ENCODE measurements at regions not wholly inside any gene's neighbourhood (a gene's known extent, or its start where the extent isn't known, plus 50 kb on each side); places are given as distances from the start of the nearest gene placed in this dataset.

DNA sequence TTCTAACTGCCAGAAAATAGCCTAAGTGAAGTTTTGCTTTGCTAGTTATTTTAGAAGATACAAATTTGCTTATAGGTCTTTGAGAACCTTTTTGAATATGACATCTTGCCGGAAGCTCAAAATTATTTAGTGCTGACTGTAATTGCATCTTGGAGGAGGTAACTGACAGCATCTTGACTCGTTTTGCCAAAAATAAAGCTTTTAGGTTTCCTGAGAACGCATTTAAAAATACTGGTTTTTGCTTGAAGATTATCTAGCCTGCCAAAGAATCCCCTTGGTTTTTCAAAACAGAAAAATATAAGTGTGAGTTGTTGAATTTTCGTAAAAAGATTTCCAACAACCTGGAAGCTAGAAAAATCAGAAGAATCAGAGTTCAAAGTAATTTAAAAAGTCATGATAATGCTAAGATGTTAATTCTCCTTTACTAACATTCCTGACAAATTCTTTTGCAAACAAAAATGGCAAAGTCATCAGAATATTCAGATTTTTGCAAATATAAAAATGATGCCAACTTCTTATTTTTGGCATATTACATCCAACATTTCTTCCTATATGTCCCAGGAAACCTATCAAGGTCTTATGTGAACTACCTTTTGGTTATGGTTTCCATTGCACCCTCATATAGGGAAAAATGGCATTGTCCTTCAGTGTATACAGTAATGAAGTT is 178.0 kb upstream of the SLC8A1 start:
- H3K27ac ChIP-seq, result no peak overlapping the region
- no peaks in the 10 kb centered on the region for H3K9me3 ChIP-seq
- intact Hi-C loops (cut with DNase I), result no loop called here
- ATAC-seq, result no peak
- DNase-seq, result no peak
- H3K4me1 ChIP-seq, result no peaks in the 10 kb centered on the region
- no peaks in the 10 kb centered on the region for H3K36me3 ChIP-seq
- TF ChIP-seq, protein P1, sequence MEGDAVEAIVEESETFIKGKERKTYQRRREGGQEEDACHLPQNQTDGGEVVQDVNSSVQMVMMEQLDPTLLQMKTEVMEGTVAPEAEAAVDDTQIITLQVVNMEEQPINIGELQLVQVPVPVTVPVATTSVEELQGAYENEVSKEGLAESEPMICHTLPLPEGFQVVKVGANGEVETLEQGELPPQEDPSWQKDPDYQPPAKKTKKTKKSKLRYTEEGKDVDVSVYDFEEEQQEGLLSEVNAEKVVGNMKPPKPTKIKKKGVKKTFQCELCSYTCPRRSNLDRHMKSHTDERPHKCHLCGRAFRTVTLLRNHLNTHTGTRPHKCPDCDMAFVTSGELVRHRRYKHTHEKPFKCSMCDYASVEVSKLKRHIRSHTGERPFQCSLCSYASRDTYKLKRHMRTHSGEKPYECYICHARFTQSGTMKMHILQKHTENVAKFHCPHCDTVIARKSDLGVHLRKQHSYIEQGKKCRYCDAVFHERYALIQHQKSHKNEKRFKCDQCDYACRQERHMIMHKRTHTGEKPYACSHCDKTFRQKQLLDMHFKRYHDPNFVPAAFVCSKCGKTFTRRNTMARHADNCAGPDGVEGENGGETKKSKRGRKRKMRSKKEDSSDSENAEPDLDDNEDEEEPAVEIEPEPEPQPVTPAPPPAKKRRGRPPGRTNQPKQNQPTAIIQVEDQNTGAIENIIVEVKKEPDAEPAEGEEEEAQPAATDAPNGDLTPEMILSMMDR (IDR thresholded peaks at IDR 0.05), result no peak
- no peak for TF ChIP-seq POLR2A (IDR thresholded peaks at IDR 0.05)
- H3K4me3 ChIP-seq, result no peak overlapping the region
- H3K27me3 ChIP-seq, result no peaks in the 10 kb centered on the region
- 36% methylated on average over 4 of the region's 4 CpGs for WGBS (ENCODE audit: insufficient coverage, low coverage, low lambda C conversion rate, missing lambda C conversion rate)

- DNase-seq (no peak), ATAC-seq (no peak)
- WGBS (ENCODE audit: insufficient coverage, low coverage, low lambda C conversion rate, missing lambda C conversion rate), result 56% methylated on average over 3 of the region's 4 CpGs
- Histone ChIP-seq H3K27me3 (no peaks in the 10 kb centered on the region), H3K36me3 (no peaks in the 10 kb centered on the region), H3K4me1 (no peaks in the 10 kb centered on the region), H3K4me3 (no peak overlapping the region), H3K9me3 (no peaks in the 10 kb centered on the region), H3K27ac (no peak overlapping the region)
- TF ChIP-seq, protein P1 (IDR thresholded peaks at IDR 0.05), result no peak
- TF ChIP-seq POLR2A (IDR thresholded peaks at IDR 0.05), result no peak
- intact Hi-C loops (cut with DNase I), result no loop called here
Observed at GRCh38 chr2:40639320-40639719, 187.4 kb upstream of the SLC8A1 start.

- WGBS (ENCODE audit: insufficient coverage, low coverage, low lambda C conversion rate, missing lambda C conversion rate), result 64% methylated on average over 1 of the region's 1 CpG
- Histone ChIP-seq H3K36me3 (no peaks in the 10 kb centered on the region), H3K4me3 (no peak overlapping the region), H3K27ac (no peak overlapping the region), H3K9me3 (no peaks in the 10 kb centered on the region), H3K4me1 (no peaks in the 10 kb centered on the region), H3K27me3 (no peaks in the 10 kb centered on the region)
- intact Hi-C loops (cut with DNase I), result no loop called here
- no peak for ATAC-seq
- TF ChIP-seq, protein P1 (IDR thresholded peaks at IDR 0.05), result no peak
- TF ChIP-seq POLR2A (IDR thresholded peaks at IDR 0.05), result no peak
- no peak for DNase-seq
Observed at GRCh38 chr2:40642237-40642636, 190.3 kb upstream of the SLC8A1 start.

- no peak overlapping the region for H3K27ac ChIP-seq
- H3K9me3 ChIP-seq, result no peaks in the 10 kb centered on the region
- no peaks in the 10 kb centered on the region for H3K36me3 ChIP-seq
- ATAC-seq (no peak), DNase-seq (no peak)
- 43% methylated on average over 2 of the region's 2 CpGs for WGBS (ENCODE audit: insufficient coverage, low coverage, low lambda C conversion rate, missing lambda C conversion rate)
- intact Hi-C loops (cut with DNase I), result no loop called here
- no peaks in the 10 kb centered on the region for H3K4me1 ChIP-seq
- H3K27me3 ChIP-seq, result no peaks in the 10 kb centered on the region
- H3K4me3 ChIP-seq, result no peak overlapping the region
- no peak for TF ChIP-seq POLR2A (IDR thresholded peaks at IDR 0.05)
- TF ChIP-seq, protein P1 (IDR thresholded peaks at IDR 0.05), result no peak
Observed at GRCh38 chr2:40642726-40643125, 190.8 kb upstream of the SLC8A1 start.

GRCh38 chr2:40646642-40647041 is 194.8 kb upstream of the SLC8A1 start:
- H3K36me3 ChIP-seq, result no peaks in the 10 kb centered on the region
- ATAC-seq (no peak), DNase-seq (no peak)
- H3K4me3 ChIP-seq, result no peak overlapping the region
- intact Hi-C loops (cut with DNase I), result no loop called here
- 57% methylated on average over 2 of the region's 2 CpGs for WGBS (ENCODE audit: insufficient coverage, low coverage, low lambda C conversion rate, missing lambda C conversion rate)
- no peaks in the 10 kb centered on the region for H3K9me3 ChIP-seq
- no peaks in the 10 kb centered on the region for H3K4me1 ChIP-seq
- TF ChIP-seq, protein P1 (IDR thresholded peaks at IDR 0.05), result no peak
- no peaks in the 10 kb centered on the region for H3K27me3 ChIP-seq
- no peak overlapping the region for H3K27ac ChIP-seq
